OCI-LY1 (cell line): ENCODE measurements at regions not wholly inside any gene's neighbourhood (a gene's known extent, or its start where the extent isn't known, plus 50 kb on each side); places are given as distances from the start of the nearest gene placed in this dataset.

Source experiments
- CTCF ChIP-seq: fragments of 200-600 bp; sonication (generic), shearing (Covaris generic); IDR thresholded peaks from 2 replicates; pipeline ENCODE4 v1.5.1; 2017; ENCODE audit warnings: mild to moderate bottlenecking, antibody characterized with exemption, low read length, moderate library complexity, mixed read lengths
- EZH2 ChIP-seq: fragments of 200-600 bp; sonication (generic), shearing (Covaris generic); IDR thresholded peaks from 2 replicates; pipeline ENCODE4 v1.8.0; 2017; ENCODE audit warnings: borderline replicate concordance, mixed run types, mild to moderate bottlenecking, antibody characterized with exemption, low read length, moderate library complexity, mixed read lengths

GRCh38 chr5:99105216-99105615 is 176.4 kb upstream of the CHD1 start:
- TF ChIP-seq CTCF (no peak), EZH2 (no peak)
